Activated naive CD4-positive, alpha-beta T cell (primary cell): ENCODE measurements at regions not wholly inside any gene's neighbourhood (a gene's known extent, or its start where the extent isn't known, plus 50 kb on each side); places are given as distances from the start of the nearest gene placed in this dataset.
"Not testable (repeated sequence)": the region's sequence is repeated elsewhere in the genome, so short reads cannot be mapped to it uniquely, and the experiment has no call there.

Experiments
- DNase-seq, 4 experiments: peaks; one replicate each; lab custom pipeline; 2025; lab: John Stamatoyannopoulos, UW

GRCh38 chr1:199920635-199921034 lies 106.9 kb upstream of the NR5A2 start:
- DNase-seq = no peak

- no peak for DNase-seq
Observed at GRCh38 chr1:199929556-199929955, 98.0 kb upstream of the NR5A2 start.

- not testable (repeated sequence) for DNase-seq
Observed at GRCh38 chr1:199930067-199930466, 97.4 kb upstream of the NR5A2 start.

- no peak for DNase-seq
Observed at GRCh38 chr1:199931666-199932377, 95.7 kb upstream of the NR5A2 start.

- no peak for DNase-seq
Observed at GRCh38 chr1:199932462-199932861, 95.0 kb upstream of the NR5A2 start.

GRCh38 chr1:199936441-199936840 lies 91.1 kb upstream of the NR5A2 start:
- DNase-seq = no peak

GRCh38 chr1:199937161-199937560 lies 90.3 kb upstream of the NR5A2 start:
- no peak for DNase-seq

- DNase-seq = no peak
Observed at GRCh38 chr1:199937661-199938060, 89.8 kb upstream of the NR5A2 start.

GRCh38 chr1:199944986-199945385 lies 82.5 kb upstream of the NR5A2 start:
- DNase-seq = no peak

GRCh38 chr1:199945591-199945990 lies 81.9 kb upstream of the NR5A2 start:
- no peak for DNase-seq

- no peak for DNase-seq
Observed at GRCh38 chr1:199946305-199947155, 81.0 kb upstream of the NR5A2 start.

- DNase-seq = no peak
Observed at GRCh38 chr1:199948587-199949280, 78.8 kb upstream of the NR5A2 start.

- not testable (repeated sequence) for DNase-seq
Observed at GRCh38 chr1:199951005-199951404, 76.5 kb upstream of the NR5A2 start.

GRCh38 chr1:199953651-199954050 lies 73.9 kb upstream of the NR5A2 start:
- DNase-seq = no peak

GRCh38 chr1:199954699-199955098 lies 72.8 kb upstream of the NR5A2 start:
- DNase-seq = no peak

- no peak for DNase-seq
Observed at GRCh38 chr1:199955235-199955634, 72.3 kb upstream of the NR5A2 start.

GRCh38 chr1:199956005-199956404 lies 71.5 kb upstream of the NR5A2 start:
- no peak for DNase-seq

GRCh38 chr1:199959033-199959774 lies 68.3 kb upstream of the NR5A2 start:
- no peak for DNase-seq

- no peak for DNase-seq
Observed at GRCh38 chr1:199959775-199960110, 67.8 kb upstream of the NR5A2 start.

- no peak for DNase-seq
Observed at GRCh38 chr1:199970125-199970524, 57.4 kb upstream of the NR5A2 start.

GRCh38 chr1:199976496-199977144 lies 50.9 kb upstream of the NR5A2 start:
- no peak for DNase-seq
